Endothelial cell (in vitro differentiated cells): ENCODE measurements at regions not wholly inside any gene's neighbourhood (a gene's known extent, or its start where the extent isn't known, plus 50 kb on each side); places are given as distances from the start of the nearest gene placed in this dataset.
A peak's percentile ranks its signal among the peaks of the same experiment; 100 is the strongest.
"Not testable (repeated sequence)": the region's sequence is repeated elsewhere in the genome, so short reads cannot be mapped to it uniquely, and the experiment has no call there.

ENCODE experiments used
- DNase-seq: peaks from one replicate; pipeline ENCODE4 v3.0.0; 2021; ENCODE audit warnings: low spot score
- H3K27ac Mint-ChIP-seq: one replicate; pipeline ENCODE4 v1.8.0; 2021; ENCODE audit warnings: mixed read lengths, inconsistent platforms; ENCODE audit not compliant: unreplicated experiment
- H3K27me3 Mint-ChIP-seq: one replicate; pipeline ENCODE4 v1.8.0; 2021; ENCODE audit warnings: mild to moderate bottlenecking, moderate library complexity, mixed read lengths, inconsistent platforms; ENCODE audit not compliant: unreplicated experiment
- H3K36me3 Mint-ChIP-seq: one replicate; pipeline ENCODE4 v1.8.0; 2021; ENCODE audit warnings: mild to moderate bottlenecking, low read depth, mixed read lengths, inconsistent platforms; ENCODE audit not compliant: unreplicated experiment
- H3K4me1 Mint-ChIP-seq: one replicate; pipeline ENCODE4 v1.8.0; 2021; ENCODE audit warnings: mild to moderate bottlenecking, mixed read lengths, inconsistent platforms; ENCODE audit not compliant: unreplicated experiment
- H3K4me3 Mint-ChIP-seq: one replicate; pipeline ENCODE4 v1.8.0; 2021; ENCODE audit warnings: mild to moderate bottlenecking, mixed read lengths, inconsistent platforms; ENCODE audit not compliant: unreplicated experiment
- H3K9me3 Mint-ChIP-seq: one replicate; pipeline ENCODE4 v1.8.0; 2021; ENCODE audit warnings: mixed read lengths, inconsistent platforms; ENCODE audit not compliant: unreplicated experiment
- CTCF ChIP-seq: fragments of 200-600 bp; sonication (generic); IDR thresholded peaks from one replicate; pipeline ENCODE4 v1.5.0; 2021; ENCODE audit warnings: antibody characterized with exemption; ENCODE audit not compliant: unreplicated experiment

DNA sequence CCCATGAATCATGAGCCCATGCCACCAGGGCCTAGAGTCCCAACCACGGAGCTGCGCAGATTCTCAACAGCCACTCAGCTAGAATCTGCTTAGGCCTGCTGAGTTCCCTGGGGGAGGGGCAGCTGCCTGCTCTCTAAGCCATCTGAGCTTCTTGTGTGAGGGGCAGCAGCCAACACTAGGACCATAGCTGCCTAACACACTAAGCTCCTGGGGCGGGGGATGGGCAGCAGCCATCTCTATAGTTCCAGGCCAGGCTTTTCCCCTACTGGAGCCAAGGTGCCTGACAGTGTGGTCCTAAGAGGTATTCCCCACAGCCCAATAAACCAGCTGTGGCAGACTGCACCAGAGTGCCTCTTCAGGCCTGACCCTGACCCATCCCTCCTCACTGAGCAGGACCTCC, 255.9 kb upstream of the ACO1 start:
- no peak for DNase-seq
- Mint-ChIP-seq H3K27me3 (peaks cover 1% of the 10 kb centered on the region), H3K4me3 (no peak overlapping the region), H3K27ac (no peak overlapping the region), H3K9me3 (no peaks in the 10 kb centered on the region), H3K36me3 (no peaks in the 10 kb centered on the region), H3K4me1 (no peaks in the 10 kb centered on the region)
- no peak for TF ChIP-seq CTCF

GRCh38 chr9:32130709-32131108, 253.7 kb upstream of the ACO1 start:
- not testable (repeated sequence) for DNase-seq, H3K4me1 Mint-ChIP-seq, H3K27ac Mint-ChIP-seq, H3K9me3 Mint-ChIP-seq, H3K27me3 Mint-ChIP-seq, H3K36me3 Mint-ChIP-seq, H3K4me3 Mint-ChIP-seq

- H3K27ac Mint-ChIP-seq = no peak overlapping the region
- H3K36me3 Mint-ChIP-seq = no peaks in the 10 kb centered on the region
- no peak for TF ChIP-seq CTCF
- H3K27me3 Mint-ChIP-seq = no peaks in the 10 kb centered on the region
- H3K4me3 Mint-ChIP-seq = no peak overlapping the region
- no peaks in the 10 kb centered on the region for H3K9me3 Mint-ChIP-seq
- H3K4me1 Mint-ChIP-seq = no peaks in the 10 kb centered on the region
- no peak for DNase-seq
Observed at GRCh38 chr9:32136700-32137339, 247.6 kb upstream of the ACO1 start.

- Mint-ChIP-seq H3K27ac (no peak overlapping the region), H3K4me1 (no peaks in the 10 kb centered on the region), H3K9me3 (no peaks in the 10 kb centered on the region), H3K4me3 (no peak overlapping the region), H3K36me3 (no peaks in the 10 kb centered on the region), H3K27me3 (no peaks in the 10 kb centered on the region)
- no peak for DNase-seq
- no peak for TF ChIP-seq CTCF
Observed at GRCh38 chr9:32142074-32142473, 242.4 kb upstream of the ACO1 start.

DNA sequence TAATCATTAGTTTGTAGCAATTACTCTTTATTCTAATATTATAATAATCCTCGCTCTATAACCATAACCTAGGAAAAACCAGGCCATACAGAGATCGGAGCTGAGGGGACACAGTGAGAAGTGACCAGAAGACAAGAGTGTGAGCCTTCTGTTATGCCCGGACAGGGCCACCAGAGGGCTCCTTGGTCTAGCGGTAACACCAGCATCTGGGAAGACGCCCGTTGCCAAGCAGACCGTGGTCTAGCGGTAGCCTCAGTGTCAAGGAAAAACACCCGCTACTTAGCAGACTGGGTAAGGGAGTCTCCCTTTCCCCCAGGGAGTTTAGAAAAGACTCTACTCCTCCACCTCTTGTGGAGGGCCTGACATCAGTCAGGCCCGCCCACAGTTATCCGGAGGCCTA, 235.9 kb upstream of the ACO1 start:
- not testable (repeated sequence) for H3K9me3 Mint-ChIP-seq, H3K36me3 Mint-ChIP-seq, H3K27ac Mint-ChIP-seq, H3K4me3 Mint-ChIP-seq, H3K4me1 Mint-ChIP-seq, H3K27me3 Mint-ChIP-seq, DNase-seq
- peak; percentile 28 for TF ChIP-seq CTCF

GRCh38 chr9:32161209-32161608, 223.2 kb upstream of the ACO1 start:
- Mint-ChIP-seq H3K9me3 (no peaks in the 10 kb centered on the region), H3K4me3 (no peak overlapping the region), H3K27me3 (peaks cover 1% of the 10 kb centered on the region), H3K27ac (no peak overlapping the region), H3K36me3 (no peaks in the 10 kb centered on the region), H3K4me1 (no peaks in the 10 kb centered on the region)
- no peak for DNase-seq
- no peak for TF ChIP-seq CTCF
